Astrocyte (in vitro differentiated cells and primary cell): ENCODE measurements at regions not wholly inside any gene's neighbourhood (a gene's known extent, or its start where the extent isn't known, plus 50 kb on each side); places are given as distances from the start of the nearest gene placed in this dataset.

Experiments
- DNase-seq: peaks from one replicate; pipeline ENCODE4 v3.0.0-alpha.2; 2010; ENCODE audit warnings: low read depth
- FAIRE-seq: peaks from 2 replicates; lab custom pipeline; 2011; peaks lifted over from hg19 to GRCh38; lab: Jason Lieb, UNC
- H2AFZ ChIP-seq: 2 replicates; pipeline ENCODE4 v1.6.0; 2012; ENCODE audit warnings: low read depth, low read length, inconsistent platforms
- H3K27ac ChIP-seq: 2 replicates; pipeline ENCODE4 v1.5.1; 2011; ENCODE audit warnings: low read depth, low read length, inconsistent platforms
- H3K27me3 ChIP-seq: 2 replicates; pipeline ENCODE4 v1.6.0; 2011; ENCODE audit warnings: low read length, inconsistent platforms; ENCODE audit not compliant: insufficient read depth
- H3K36me3 ChIP-seq: 2 replicates; pipeline ENCODE4 v1.5.1; 2011; ENCODE audit warnings: low read length, inconsistent platforms; ENCODE audit not compliant: insufficient read depth
- H3K4me1 ChIP-seq: 2 replicates; pipeline ENCODE4 v1.5.1; 2011; ENCODE audit warnings: low read length, inconsistent platforms; ENCODE audit not compliant: insufficient read depth
- H3K4me2 ChIP-seq: 2 replicates; pipeline ENCODE4 v1.6.0; 2012; ENCODE audit warnings: low read length, inconsistent platforms
- H3K4me3 ChIP-seq: 2 replicates; pipeline ENCODE4 v1.5.1; 2011; ENCODE audit warnings: low read depth, mild to moderate bottlenecking, low read length, inconsistent platforms; ENCODE audit not compliant: insufficient read depth
- H3K79me2 ChIP-seq: 2 replicates; pipeline ENCODE4 v1.6.0; 2012; ENCODE audit warnings: mild to moderate bottlenecking, low read length, inconsistent platforms; ENCODE audit not compliant: insufficient read depth
- H3K9ac ChIP-seq: 2 replicates; pipeline ENCODE4 v1.6.0; 2012; ENCODE audit warnings: mild to moderate bottlenecking, low read length, inconsistent platforms
- H3K9me3 ChIP-seq: 2 replicates; pipeline ENCODE4 v1.5.1; 2012; ENCODE audit warnings: low read depth, mild to moderate bottlenecking, low read length, inconsistent platforms; ENCODE audit not compliant: insufficient read depth
- H4K20me1 ChIP-seq: 2 replicates; pipeline ENCODE4 v1.6.0; 2012; ENCODE audit warnings: low read length, inconsistent platforms; ENCODE audit not compliant: insufficient read depth
- H3K27ac Mint-ChIP-seq: one replicate; pipeline ENCODE4 v1.8.0; 2021; ENCODE audit warnings: mild to moderate bottlenecking, mixed read lengths; ENCODE audit not compliant: unreplicated experiment
- H3K27me3 Mint-ChIP-seq: one replicate; pipeline ENCODE4 v1.8.0; 2021; ENCODE audit warnings: low read depth, mixed read lengths; ENCODE audit not compliant: unreplicated experiment
- H3K36me3 Mint-ChIP-seq: one replicate; pipeline ENCODE4 v1.8.0; 2021; ENCODE audit warnings: low read depth, mixed read lengths; ENCODE audit not compliant: unreplicated experiment
- H3K4me1 Mint-ChIP-seq: one replicate; pipeline ENCODE4 v1.8.0; 2021; ENCODE audit warnings: low read depth, mixed read lengths; ENCODE audit not compliant: unreplicated experiment
- H3K4me3 Mint-ChIP-seq: one replicate; pipeline ENCODE4 v1.8.0; 2021; ENCODE audit warnings: mild to moderate bottlenecking, moderate library complexity, mixed read lengths; ENCODE audit not compliant: unreplicated experiment
- H3K9me3 Mint-ChIP-seq: one replicate; pipeline ENCODE4 v1.8.0; 2021; ENCODE audit warnings: mild to moderate bottlenecking, mixed read lengths; ENCODE audit not compliant: unreplicated experiment
- CTCF ChIP-seq: IDR thresholded peaks from 2 replicates; pipeline ENCODE4 v1.5.1; 2011; ENCODE audit warnings: low read depth, mild to moderate bottlenecking, inconsistent platforms, low read length, moderate library complexity; ENCODE audit not compliant: insufficient read depth
- EZH2 ChIP-seq: IDR thresholded peaks from 2 replicates; pipeline ENCODE4 v1.6.1; 2012; ENCODE audit warnings: mild to moderate bottlenecking, low read length, inconsistent platforms; ENCODE audit not compliant: insufficient read depth

- no peak overlapping the region for H3K4me2 ChIP-seq
- peaks cover 2% of the 10 kb centered on the region for H3K9me3 Mint-ChIP-seq
- H3K9me3 ChIP-seq: no peaks in the 10 kb centered on the region
- TF ChIP-seq EZH2 (no peak), CTCF (no peak)
- H3K79me2 ChIP-seq: no peaks in the 10 kb centered on the region
- H4K20me1 ChIP-seq: no peaks in the 10 kb centered on the region
- H3K9ac ChIP-seq: no peak overlapping the region
- no peak overlapping the region for H3K4me3 Mint-ChIP-seq
- no peak overlapping the region for H3K4me3 ChIP-seq
- no peak overlapping the region for H3K27ac Mint-ChIP-seq
- peaks cover 13% of the 10 kb centered on the region for H3K4me1 Mint-ChIP-seq
- H3K36me3 Mint-ChIP-seq: no peaks in the 10 kb centered on the region
- H3K27me3 Mint-ChIP-seq: no peaks in the 10 kb centered on the region
- no peaks in the 10 kb centered on the region for H3K27me3 ChIP-seq
- no peak overlapping the region for H2AFZ ChIP-seq
- DNase-seq (no peak), FAIRE-seq (no peak)
- no peaks in the 10 kb centered on the region for H3K36me3 ChIP-seq
- no peak overlapping the region for H3K27ac ChIP-seq
- no peaks in the 10 kb centered on the region for H3K4me1 ChIP-seq
Measured at GRCh38 chr3:132202586-132202985, 114.6 kb upstream of the ACP3 start.

- DNase-seq (no peak), FAIRE-seq (no peak)
- Mint-ChIP-seq H3K9me3 (no peaks in the 10 kb centered on the region), H3K27ac (no peak overlapping the region), H3K36me3 (no peaks in the 10 kb centered on the region), H3K4me1 (peaks cover 13% of the 10 kb centered on the region), H3K27me3 (peaks cover 6% of the 10 kb centered on the region), H3K4me3 (no peak overlapping the region)
- Histone ChIP-seq H3K36me3 (no peaks in the 10 kb centered on the region), H3K4me3 (no peak overlapping the region), H3K27ac (no peak overlapping the region), H3K4me2 (no peak overlapping the region), H3K9me3 (no peaks in the 10 kb centered on the region), H3K27me3 (no peaks in the 10 kb centered on the region), H3K4me1 (no peaks in the 10 kb centered on the region), H3K9ac (no peak overlapping the region), H2AFZ (no peak overlapping the region), H3K79me2 (no peaks in the 10 kb centered on the region), H4K20me1 (no peaks in the 10 kb centered on the region)
- TF ChIP-seq CTCF (no peak), EZH2 (no peak)
Measured at GRCh38 chr3:132203889-132204596, 113.2 kb upstream of the ACP3 start.

- H3K9me3 ChIP-seq: no peaks in the 10 kb centered on the region
- H3K9ac ChIP-seq: no peak overlapping the region
- no peak for FAIRE-seq
- no peak overlapping the region for H3K4me3 ChIP-seq
- H3K36me3 Mint-ChIP-seq: no peaks in the 10 kb centered on the region
- no peak overlapping the region for H3K4me2 ChIP-seq
- H3K4me1 Mint-ChIP-seq: peaks cover 15% of the 10 kb centered on the region
- H4K20me1 ChIP-seq: no peaks in the 10 kb centered on the region
- H3K36me3 ChIP-seq: no peaks in the 10 kb centered on the region
- H3K27ac ChIP-seq: no peak overlapping the region
- peak overlapping the region; percentile 31 for H3K4me3 Mint-ChIP-seq
- peak overlapping the region; percentile 19 for H3K27ac Mint-ChIP-seq
- H3K4me1 ChIP-seq: no peaks in the 10 kb centered on the region
- peaks cover 10% of the 10 kb centered on the region for H3K27me3 Mint-ChIP-seq
- no peak for DNase-seq
- TF ChIP-seq EZH2 (no peak), CTCF (no peak)
- H3K27me3 ChIP-seq: no peaks in the 10 kb centered on the region
- no peaks in the 10 kb centered on the region for H3K9me3 Mint-ChIP-seq
- H3K79me2 ChIP-seq: no peaks in the 10 kb centered on the region
- no peak overlapping the region for H2AFZ ChIP-seq
Measured at GRCh38 chr3:132205609-132206008, 111.6 kb upstream of the ACP3 start.
